Vagina (tissue), 2 donors: ENCODE measurements at regions not wholly inside any gene's neighbourhood (a gene's known extent, or its start where the extent isn't known, plus 50 kb on each side); places are given as distances from the start of the nearest gene placed in this dataset.

Experiments
- DNase-seq, 2 donors: peaks; one replicate each; pipeline ENCODE4 v3.0.0-alpha.2; 2017; ENCODE audit errors: extremely low spot score in 2 of 2
- H3K27ac ChIP-seq: fragments of 200-600 bp; sonication (generic); one replicate; pipeline ENCODE4 v1.5.1; 2019
- H3K27me3 ChIP-seq: fragments of 200-600 bp; sonication (generic); one replicate; pipeline ENCODE4 v1.5.1; 2019
- H3K36me3 ChIP-seq, 2 donors: fragments of 200-600 bp; sonication (generic); one replicate each; pipeline ENCODE4 v1.5.1; 2017 to 2019
- H3K4me1 ChIP-seq: fragments of 200-600 bp; sonication (generic); one replicate; pipeline ENCODE4 v1.5.1; 2019
- H3K4me3 ChIP-seq, 2 donors: fragments of 200-600 bp; sonication (generic); 1 replicate in 1 of 2; 2 replicates in 1 of 2; pipeline ENCODE4 v1.5.1; 2016 to 2019
- H3K9me3 ChIP-seq: fragments of 200-600 bp; sonication (generic); one replicate; pipeline ENCODE4 v1.5.1; 2019
- CTCF ChIP-seq, 3 experiments: fragments of 450-650 bp in 2 of 3; fragments of 200-600 bp in 1 of 3; sonication (generic) in 1 of 3; IDR thresholded peaks; one replicate each; pipeline ENCODE4 v1.5.1; 2017 to 2019; ENCODE audit warnings: antibody characterized with exemption in 3 of 3, mild to moderate bottlenecking in 2 of 3, moderate library complexity in 2 of 3
- POLR2A ChIP-seq, 2 donors: fragments of 450-650 bp; IDR thresholded peaks; one replicate each; pipeline ENCODE4 v1.6.1; 2017; ENCODE audit warnings: antibody characterized with exemption in 2 of 2, mild to moderate bottlenecking in 2 of 2, moderate library complexity in 2 of 2
- POLR2AphosphoS5 ChIP-seq, 2 donors: sonication (generic); formaldehyde crosslinking; IDR thresholded peaks; one replicate each; pipeline ENCODE4 v1.9.0; 2017; ENCODE audit warnings: antibody characterized with exemption in 2 of 2, mild to moderate bottlenecking in 2 of 2, low read depth in 1 of 2; ENCODE audit not compliant: insufficient read depth in 1 of 2
- intact Hi-C: fragments of 100-400 bp; cut with DNase I; formaldehyde crosslinking; loops from one replicate; pipeline ENCODE4 v1.15.1; 2023

GRCh38 chr17:36746381-36747053 lies 145.1 kb downstream of the MRM1 start:
- H3K4me3 ChIP-seq, result no peak overlapping the region
- no peaks in the 10 kb centered on the region for H3K4me1 ChIP-seq
- DNase-seq, result no peak
- no peak for TF ChIP-seq POLR2AphosphoS5 (IDR thresholded peaks at IDR 0.05; ENCODE audit: insufficient read depth in 1 of 2, low read depth in 1 of 2)
- no peak for TF ChIP-seq POLR2A (IDR thresholded peaks at IDR 0.05)
- TF ChIP-seq CTCF (IDR thresholded peaks at IDR 0.05), result no peak
- H3K27ac ChIP-seq, result no peak overlapping the region
- intact Hi-C loops, result no loop called here
- no peaks in the 10 kb centered on the region for H3K9me3 ChIP-seq
- no peaks in the 10 kb centered on the region for H3K27me3 ChIP-seq
- H3K36me3 ChIP-seq, result no peaks in the 10 kb centered on the region

- no peak for TF ChIP-seq POLR2A (IDR thresholded peaks at IDR 0.05)
- no peak for TF ChIP-seq POLR2AphosphoS5 (IDR thresholded peaks at IDR 0.05; ENCODE audit: insufficient read depth in 1 of 2, low read depth in 1 of 2)
- TF ChIP-seq CTCF (IDR thresholded peaks at IDR 0.05), result no peak
- no peak overlapping the region for H3K4me3 ChIP-seq
- H3K9me3 ChIP-seq, result no peaks in the 10 kb centered on the region
- H3K36me3 ChIP-seq, result no peaks in the 10 kb centered on the region
- no peaks in the 10 kb centered on the region for H3K27me3 ChIP-seq
- DNase-seq, result no peak
- no peak overlapping the region for H3K27ac ChIP-seq
- intact Hi-C loops, result no loop called here
- no peaks in the 10 kb centered on the region for H3K4me1 ChIP-seq
Observed at GRCh38 chr17:36747861-36748260, 146.5 kb downstream of the MRM1 start.

GRCh38 chr17:36748272-36748671 lies 146.9 kb downstream of the MRM1 start:
- TF ChIP-seq POLR2A (IDR thresholded peaks at IDR 0.05), result no peak
- no peak for TF ChIP-seq POLR2AphosphoS5 (IDR thresholded peaks at IDR 0.05; ENCODE audit: insufficient read depth in 1 of 2, low read depth in 1 of 2)
- H3K27ac ChIP-seq, result no peak overlapping the region
- DNase-seq, result no peak
- H3K36me3 ChIP-seq, result no peaks in the 10 kb centered on the region
- no peak overlapping the region for H3K4me3 ChIP-seq
- H3K27me3 ChIP-seq, result no peaks in the 10 kb centered on the region
- intact Hi-C loops, result no loop called here
- no peaks in the 10 kb centered on the region for H3K4me1 ChIP-seq
- H3K9me3 ChIP-seq, result no peaks in the 10 kb centered on the region

- H3K4me3 ChIP-seq, result no peak overlapping the region
- H3K36me3 ChIP-seq, result no peaks in the 10 kb centered on the region
- no peak for TF ChIP-seq CTCF (IDR thresholded peaks at IDR 0.05)
- TF ChIP-seq POLR2AphosphoS5 (IDR thresholded peaks at IDR 0.05; ENCODE audit: insufficient read depth in 1 of 2, low read depth in 1 of 2), result no peak
- TF ChIP-seq POLR2A (IDR thresholded peaks at IDR 0.05), result no peak
- no peak overlapping the region for H3K27ac ChIP-seq
- no peaks in the 10 kb centered on the region for H3K4me1 ChIP-seq
- intact Hi-C loops, result no loop called here
- DNase-seq, result no peak
- H3K9me3 ChIP-seq, result no peaks in the 10 kb centered on the region
- H3K27me3 ChIP-seq, result no peaks in the 10 kb centered on the region
Observed at GRCh38 chr17:36749493-36749892, 148.1 kb downstream of the MRM1 start.

- H3K4me3 ChIP-seq, result no peak overlapping the region
- H3K36me3 ChIP-seq, result no peaks in the 10 kb centered on the region
- DNase-seq, result no peak
- no peak overlapping the region for H3K27ac ChIP-seq
- H3K4me1 ChIP-seq, result no peaks in the 10 kb centered on the region
- H3K9me3 ChIP-seq, result no peaks in the 10 kb centered on the region
- no peaks in the 10 kb centered on the region for H3K27me3 ChIP-seq
- TF ChIP-seq POLR2A (IDR thresholded peaks at IDR 0.05), result no peak
- TF ChIP-seq CTCF (IDR thresholded peaks at IDR 0.05), result no peak
- no peak for TF ChIP-seq POLR2AphosphoS5 (IDR thresholded peaks at IDR 0.05; ENCODE audit: insufficient read depth in 1 of 2, low read depth in 1 of 2)
- intact Hi-C loops, result no loop called here
Observed at GRCh38 chr17:36750316-36750885, 149.0 kb downstream of the MRM1 start.
